Endodermal cell (in vitro differentiated cells): ENCODE measurements at regions not wholly inside any gene's neighbourhood (a gene's known extent, or its start where the extent isn't known, plus 50 kb on each side); places are given as distances from the start of the nearest gene placed in this dataset.
A peak's percentile ranks its signal among the peaks of the same experiment; 100 is the strongest.

Experiments
- DNase-seq: peaks from one replicate; pipeline ENCODE4 v3.0.0-alpha.2; 2017
- H3K27ac ChIP-seq: 2 replicates; pipeline ENCODE4 v1.5.1; 2013; ENCODE audit warnings: mild to moderate bottlenecking, low read depth, low read length, moderate library complexity
- H3K27me3 ChIP-seq: 2 replicates; pipeline ENCODE4 v1.6.1; 2013; ENCODE audit warnings: mild to moderate bottlenecking, low read length, moderate library complexity; ENCODE audit not compliant: insufficient read depth, control insufficient read depth, poor library complexity, severe bottlenecking
- H3K36me3 ChIP-seq: 2 replicates; pipeline ENCODE4 v1.7.0; 2013; ENCODE audit warnings: mild to moderate bottlenecking, low read length, moderate library complexity; ENCODE audit not compliant: control insufficient read depth, insufficient read depth
- H3K4me1 ChIP-seq: one replicate; pipeline ENCODE4 v1.7.0; 2013; ENCODE audit warnings: low read length; ENCODE audit not compliant: control insufficient read depth, insufficient read depth
- H3K4me3 ChIP-seq: 2 replicates; pipeline ENCODE4 v1.5.1; 2013; ENCODE audit warnings: mild to moderate bottlenecking, low read length, moderate library complexity
- H3K9ac ChIP-seq: 2 replicates; pipeline ENCODE4 v1.6.1; 2013; ENCODE audit warnings: mild to moderate bottlenecking, low read length, moderate library complexity; ENCODE audit not compliant: poor library complexity, severe bottlenecking; ENCODE audit errors: extremely low read depth
- H3K9me3 ChIP-seq: 2 replicates; pipeline ENCODE4 v1.6.1; 2013; ENCODE audit warnings: mild to moderate bottlenecking, low read length, moderate library complexity; ENCODE audit not compliant: control insufficient read depth
- H3K27ac Mint-ChIP-seq: 2 replicates; pipeline ENCODE4 v1.8.0; 2020; ENCODE audit warnings: mixed read lengths
- H3K27me3 Mint-ChIP-seq: 2 replicates; pipeline ENCODE4 v1.8.0; 2021; ENCODE audit warnings: mild to moderate bottlenecking, mixed read lengths; ENCODE audit not compliant: insufficient read depth
- H3K36me3 Mint-ChIP-seq: 2 replicates; pipeline ENCODE4 v1.8.0; 2020; ENCODE audit warnings: low read depth, mixed read lengths
- H3K4me1 Mint-ChIP-seq: 2 replicates; pipeline ENCODE4 v1.8.0; 2020; ENCODE audit warnings: mixed read lengths
- H3K4me3 Mint-ChIP-seq: 2 replicates; pipeline ENCODE4 v1.8.0; 2020; ENCODE audit warnings: mild to moderate bottlenecking, moderate library complexity, mixed read lengths
- H3K9me3 Mint-ChIP-seq: 2 replicates; pipeline ENCODE4 v1.8.0; 2020; ENCODE audit warnings: mild to moderate bottlenecking, mixed read lengths
- CTCF ChIP-seq: fragments of 200-600 bp; sonication (generic); conservative IDR thresholded peaks from 2 replicates; pipeline ENCODE4 v1.5.0; 2021; ENCODE audit warnings: antibody characterized with exemption, mild to moderate bottlenecking
- WGBS, 2 experiments: methylation state at CpG; one replicate each; pipeline versions ENCODE4 v1.1.5 to v1.1.7; 2013; ENCODE audit warnings: missing lambda C conversion rate in 2 of 2, mixed read lengths in 1 of 2; ENCODE audit not compliant: insufficient coverage in 1 of 2, insufficient read length in 1 of 2; 5-methylcytosine and 5-hydroxymethylcytosine counted together

GRCh38 chr2:45154606-45155155 is 145.4 kb upstream of the SIX2 start:
- no peak overlapping the region for H3K9ac ChIP-seq
- Mint-ChIP-seq H3K4me1 (no peaks in the 10 kb centered on the region), H3K27me3 (peaks cover 25% of the 10 kb centered on the region)

GRCh38 chr2:45154144-45154543 is 144.9 kb upstream of the SIX2 start:
- Histone ChIP-seq H3K4me3 (no peak overlapping the region), H3K9ac (no peak overlapping the region), H3K4me1 (no peaks in the 10 kb centered on the region), H3K27me3 (no peaks in the 10 kb centered on the region), H3K9me3 (peaks cover 8% of the 10 kb centered on the region), H3K27ac (no peak overlapping the region), H3K36me3 (no peaks in the 10 kb centered on the region)
- Mint-ChIP-seq H3K4me3 (no peak overlapping the region), H3K27ac (no peak overlapping the region), H3K36me3 (no peaks in the 10 kb centered on the region), H3K4me1 (no peaks in the 10 kb centered on the region), H3K27me3 (peaks cover 29% of the 10 kb centered on the region), H3K9me3 (peaks cover 13% of the 10 kb centered on the region)
- no peak for TF ChIP-seq CTCF
- 73 to 74% methylated on average over 1 of the region's 1 CpG for WGBS, 2 experiments
- no peak for DNase-seq

More at GRCh38 chr2:45154606-45155155, 145.4 kb upstream of the SIX2 start:
- peaks cover 8% of the 10 kb centered on the region for H3K9me3 ChIP-seq
- no peak overlapping the region for H3K27ac Mint-ChIP-seq
- peaks cover 13% of the 10 kb centered on the region for H3K9me3 Mint-ChIP-seq
- no peak overlapping the region for H3K27ac ChIP-seq
- no peak overlapping the region for H3K4me3 ChIP-seq
- no peak for TF ChIP-seq CTCF
- H3K4me1 ChIP-seq, result no peaks in the 10 kb centered on the region
- H3K27me3 ChIP-seq, result no peaks in the 10 kb centered on the region
- no peak overlapping the region for H3K4me3 Mint-ChIP-seq
- no peak for DNase-seq
- no peaks in the 10 kb centered on the region for H3K36me3 Mint-ChIP-seq
- H3K36me3 ChIP-seq, result no peaks in the 10 kb centered on the region
- WGBS, 2 experiments, result 90 to 92% methylated on average over 3 to 4 of the region's 4 CpGs

- DNase-seq, result no peak
- H3K9me3 Mint-ChIP-seq, result peaks cover 13% of the 10 kb centered on the region
- no peak overlapping the region for H3K9ac ChIP-seq
- no peak overlapping the region for H3K27ac Mint-ChIP-seq
- no peak for TF ChIP-seq CTCF
- no peaks in the 10 kb centered on the region for H3K27me3 ChIP-seq
- H3K27me3 Mint-ChIP-seq, result peaks cover 35% of the 10 kb centered on the region
- H3K36me3 Mint-ChIP-seq, result no peaks in the 10 kb centered on the region
- no peak overlapping the region for H3K4me3 Mint-ChIP-seq
- no peaks in the 10 kb centered on the region for H3K4me1 Mint-ChIP-seq
- peaks cover 8% of the 10 kb centered on the region for H3K9me3 ChIP-seq
- 84 to 90% methylated on average over 9 to 10 of the region's 10 CpGs for WGBS, 2 experiments
- H3K4me1 ChIP-seq, result no peaks in the 10 kb centered on the region
- H3K4me3 ChIP-seq, result no peak overlapping the region
- H3K27ac ChIP-seq, result peak overlapping the region; percentile 45
- no peaks in the 10 kb centered on the region for H3K36me3 ChIP-seq
These were observed 143.9 kb upstream of the SIX2 start for GRCh38 chr2:45153121-45153520.
